Liver (tissue), 2 donors: ENCODE measurements at regions not wholly inside any gene's neighbourhood (a gene's known extent, or its start where the extent isn't known, plus 50 kb on each side); places are given as distances from the start of the nearest gene placed in this dataset.

Experiments used
- EGR1 ChIP-seq, 2 donors: IDR thresholded peaks; 2 replicates each; pipeline ENCODE4 v1.6.1; 2016 to 2018; ENCODE audit warnings: antibody characterized with exemption in 2 of 2, low read depth in 2 of 2
- RAD21 ChIP-seq, 2 donors: IDR thresholded peaks; 2 replicates each; pipeline ENCODE4 v1.6.1; 2016; ENCODE audit warnings: antibody characterized with exemption in 2 of 2, mild to moderate bottlenecking in 2 of 2
- TAF1 ChIP-seq: conservative IDR thresholded peaks from 2 replicates; pipeline ENCODE4 v1.6.1; 2016; ENCODE audit warnings: antibody characterized with exemption, mild to moderate bottlenecking
- donor health status: healthy.

DNA sequence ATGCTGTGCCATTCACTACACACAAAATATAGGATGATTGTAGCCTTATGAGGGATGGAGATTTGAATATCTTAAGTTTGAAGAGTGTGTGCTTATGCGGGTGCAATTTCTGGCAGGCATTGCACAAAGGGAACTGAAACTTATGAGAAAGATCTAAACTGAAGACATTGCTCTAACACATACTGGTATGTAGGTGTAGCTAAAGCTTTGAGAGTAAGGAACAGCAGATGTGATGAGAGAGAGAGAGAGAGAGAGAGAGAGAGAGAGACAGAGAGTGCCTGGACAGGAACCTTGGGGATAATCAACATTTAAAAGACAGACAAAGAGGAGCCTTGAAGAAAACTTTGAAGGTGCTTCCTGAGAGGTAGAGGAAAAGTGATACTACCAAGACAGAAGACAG is 379.7 kb downstream of the SPRY1 start:
- no peak for TF ChIP-seq EGR1 (IDR thresholded peaks at IDR 0.05; ENCODE audit: low read depth in 2 of 2)
- TF ChIP-seq TAF1: no peak
- no peak for TF ChIP-seq RAD21 (IDR thresholded peaks at IDR 0.05)
